GM21390 (cell line): ENCODE measurements at regions not wholly inside any gene's neighbourhood (a gene's known extent, or its start where the extent isn't known, plus 50 kb on each side); places are given as distances from the start of the nearest gene placed in this dataset.

Source experiments
- ATAC-seq: cut with Tn5 transposase; IDR thresholded peaks from one replicate; pipeline ENCODE4 v1.9.1; 2021; ENCODE audit not compliant: unreplicated experiment

- no peak for ATAC-seq
Measured at GRCh38 chr7:106166651-106167342, 54.7 kb upstream of the SYPL1 start.

- no peak for ATAC-seq
Measured at GRCh38 chr7:106165337-106165736, 53.2 kb upstream of the SYPL1 start.

- no peak for ATAC-seq
Measured at GRCh38 chr7:106163257-106163656, 51.1 kb upstream of the SYPL1 start.
